Activated naive CD4-positive, alpha-beta T cell treated with anti-CD3 and anti-CD28 coated beads, Interleukin-2, amount 50 U/mL, for 16 hours (primary cell): ENCODE measurements at regions not wholly inside any gene's neighbourhood (a gene's known extent, or its start where the extent isn't known, plus 50 kb on each side); places are given as distances from the start of the nearest gene placed in this dataset.

ENCODE experiments used
- DNase-seq: peaks from one replicate; pipeline ENCODE4 v3.0.0-alpha.2; 2020

DNA sequence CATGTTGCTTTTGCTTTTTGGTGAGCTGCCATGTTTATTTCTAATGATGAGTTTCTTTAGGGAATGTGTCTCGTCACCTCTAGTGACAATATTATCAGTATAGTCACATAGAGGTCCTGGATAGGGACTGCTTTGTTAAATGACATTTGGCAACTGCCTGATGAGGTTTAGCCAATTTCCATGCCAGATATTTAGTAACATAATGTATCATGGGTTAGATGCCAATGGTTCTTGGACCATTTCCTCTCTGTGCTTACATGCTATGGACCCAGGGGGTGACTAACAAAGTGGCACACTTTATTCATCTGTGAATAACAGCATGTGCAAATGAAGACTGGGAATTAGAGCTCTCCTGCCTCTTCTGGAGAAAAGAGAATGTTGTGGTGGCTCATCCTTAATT lies 56.2 kb upstream of the RAB27B start:
- DNase-seq, result no peak

GRCh38 chr18:54774423-54774822 lies 53.9 kb upstream of the RAB27B start:
- DNase-seq, result no peak

DNA sequence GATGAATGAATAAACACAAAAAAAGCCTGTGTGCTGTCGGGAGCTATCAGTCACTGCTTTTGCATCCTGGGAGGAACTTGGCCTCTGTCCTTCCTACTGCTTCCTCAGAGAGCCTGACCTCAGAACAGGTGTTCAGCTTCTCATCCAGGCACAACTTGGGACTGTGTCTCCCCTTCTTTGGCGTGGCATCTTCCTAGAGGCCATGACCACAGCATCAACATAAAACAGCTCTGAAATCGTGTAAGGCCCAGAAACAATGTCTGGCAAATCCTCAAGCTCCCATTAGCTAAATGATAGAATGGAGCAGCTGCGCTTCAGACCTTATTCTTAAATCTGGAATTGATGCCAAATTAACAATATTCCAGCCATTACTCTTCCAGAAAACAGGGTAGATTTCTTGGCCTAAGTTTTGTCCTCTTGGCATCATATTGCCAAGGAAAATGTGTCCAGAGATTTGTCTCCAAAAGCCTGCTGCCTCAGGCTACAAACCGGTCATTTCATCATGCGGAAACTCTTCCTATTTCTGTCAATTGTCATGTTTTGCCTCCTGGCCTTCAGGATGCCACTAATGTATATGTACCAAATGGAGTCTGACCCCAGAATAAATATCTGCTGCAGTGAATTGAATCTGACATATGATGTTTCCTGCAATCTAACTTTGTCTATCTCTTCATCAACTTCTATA lies 53.2 kb upstream of the RAB27B start:
- no peak for DNase-seq

DNA sequence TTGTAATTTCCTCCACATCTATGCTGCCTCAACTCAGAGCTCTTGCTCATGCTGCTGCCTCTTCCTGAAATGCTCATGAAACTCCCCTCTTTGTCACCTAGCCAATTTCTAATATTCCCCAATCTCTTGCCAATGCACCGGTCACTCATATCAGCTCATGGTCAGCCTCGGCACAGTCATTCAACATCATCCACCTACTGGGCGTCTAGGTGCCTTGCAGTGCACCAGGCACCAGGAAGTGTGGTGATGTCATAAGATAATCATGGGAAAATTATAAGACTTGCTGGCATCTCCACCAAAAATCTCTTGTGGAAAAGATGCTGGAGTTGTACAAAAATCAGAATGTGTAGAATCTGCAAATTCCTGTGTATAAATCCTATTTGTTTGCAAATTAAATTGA lies 52.6 kb upstream of the RAB27B start:
- DNase-seq, result no peak

- DNase-seq, result no peak
Observed at GRCh38 chr18:54776282-54776977, 51.8 kb upstream of the RAB27B start.

GRCh38 chr18:54777118-54777791 lies 51.0 kb upstream of the RAB27B start:
- DNase-seq, result no peak

DNA sequence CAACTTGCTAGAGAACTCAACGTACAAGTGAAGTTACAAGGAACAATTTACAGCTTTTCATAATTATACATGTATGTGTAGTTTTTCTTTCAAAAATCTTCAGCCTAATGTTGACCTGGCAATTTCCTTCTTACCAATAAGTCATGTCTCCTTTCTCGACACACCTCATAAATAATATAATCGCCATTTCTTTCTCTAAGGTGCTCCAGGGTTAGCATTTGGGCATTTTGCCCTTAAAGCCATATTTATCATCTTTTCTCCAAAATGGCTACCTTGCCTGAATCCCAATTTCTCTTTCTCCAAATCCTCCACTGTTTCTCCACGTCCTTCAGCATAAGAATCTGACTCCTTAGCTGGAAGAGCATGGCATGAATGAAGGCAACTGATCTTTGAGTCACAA lies 50.3 kb upstream of the RAB27B start:
- DNase-seq, result no peak
